Ramos (cell line): ENCODE measurements at regions not wholly inside any gene's neighbourhood (a gene's known extent, or its start where the extent isn't known, plus 50 kb on each side); places are given as distances from the start of the nearest gene placed in this dataset.
"Not testable (repeated sequence)": the region's sequence is repeated elsewhere in the genome, so short reads cannot be mapped to it uniquely, and the experiment has no call there.

Experiments used
- in situ Hi-C: fragments of 300-500 bp; cut with MboI; formaldehyde crosslinking; loops from one replicate; pipeline ENCODE4 v1.14.3; 2022; ENCODE audit warnings: low sequenced_read_pairs; ENCODE audit not compliant: unreplicated experiment

- in situ Hi-C loops, result no loop called here
Measured at GRCh38 chr6:113202852-113203714, 654.1 kb upstream of the MARCKS start.

GRCh38 chr6:113203715-113204110, 653.4 kb upstream of the MARCKS start:
- in situ Hi-C loops, result no loop called here

- in situ Hi-C loops, result no loop called here
Measured at GRCh38 chr6:113205553-113205952, 651.6 kb upstream of the MARCKS start.

DNA sequence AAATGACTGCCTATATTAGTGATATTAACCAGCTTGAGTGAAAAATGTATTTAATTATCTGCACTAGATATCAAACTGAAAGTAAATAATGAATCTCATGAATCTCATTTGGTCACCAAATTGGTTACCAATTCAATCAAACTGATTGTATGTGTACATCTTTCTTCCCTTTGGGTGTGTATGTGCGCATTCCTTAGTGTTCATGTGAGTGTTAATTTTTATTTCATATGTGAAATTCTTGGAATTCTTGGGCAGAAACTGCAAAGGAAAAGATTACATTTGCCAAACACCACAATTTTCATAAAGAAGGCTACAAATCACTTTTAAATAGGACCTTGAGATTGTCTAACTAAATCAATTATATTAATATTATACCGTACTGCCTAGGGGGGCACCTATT, 648.4 kb upstream of the MARCKS start:
- in situ Hi-C loops, result no loop called here

DNA sequence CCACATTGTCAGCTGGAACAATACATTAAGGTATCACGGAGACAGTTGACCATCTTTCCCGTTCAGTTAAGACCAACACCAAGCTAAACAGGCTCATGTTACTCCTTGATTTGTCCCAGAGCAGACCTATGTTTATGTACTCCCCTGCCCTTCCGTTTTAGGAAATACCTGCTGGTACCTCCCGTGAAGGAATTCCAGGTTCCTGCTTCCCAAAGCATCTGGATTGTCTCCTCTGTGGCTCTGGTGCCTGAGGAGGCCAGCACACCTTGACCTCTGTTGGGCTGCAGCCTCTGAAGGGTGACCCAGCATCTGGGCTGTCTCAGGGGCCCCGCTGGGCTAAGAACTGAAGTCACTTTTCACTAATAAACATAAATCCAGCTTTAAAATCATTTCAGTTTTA, 647.8 kb upstream of the MARCKS start:
- in situ Hi-C loops, result no loop called here

GRCh38 chr6:113211170-113211569, 646.0 kb upstream of the MARCKS start:
- in situ Hi-C loops, result no loop called here

DNA sequence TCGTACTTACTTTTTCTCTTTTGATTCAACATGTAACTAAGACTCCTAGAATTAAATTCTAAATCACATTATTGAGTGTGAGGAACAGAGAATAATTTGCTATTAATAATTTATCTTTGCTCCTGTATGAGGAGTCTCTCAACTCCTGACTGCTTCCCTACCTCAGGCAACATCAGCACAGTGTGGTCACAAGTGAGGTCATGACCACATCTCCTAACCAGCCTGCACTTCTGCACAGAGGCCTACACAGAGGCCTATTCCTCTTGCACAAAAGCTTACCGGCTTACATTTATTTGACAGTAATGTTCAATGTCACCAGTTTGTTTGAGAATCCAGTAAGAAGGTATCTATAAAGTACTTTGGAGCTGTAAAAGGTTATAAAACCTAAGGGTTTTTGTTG, 637.4 kb upstream of the MARCKS start:
- in situ Hi-C loops, result no loop called here

DNA sequence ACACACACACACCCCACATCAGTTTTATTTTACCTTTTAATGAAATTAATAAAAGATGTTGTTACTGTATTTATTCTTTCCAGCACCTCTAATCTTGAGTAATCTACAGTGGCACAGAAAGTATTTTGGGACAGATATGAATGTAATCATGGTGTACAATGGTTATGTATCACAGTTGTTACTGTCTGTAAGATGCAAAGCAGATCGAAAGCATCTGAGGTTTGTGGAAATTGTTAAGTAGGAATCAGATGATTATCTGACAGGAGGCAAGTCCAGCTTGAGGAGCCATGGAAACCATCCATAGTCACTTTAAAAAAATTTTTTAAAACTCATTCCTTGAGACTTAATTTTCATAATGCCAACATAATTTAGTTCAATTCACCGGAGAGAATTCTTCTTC, 636.3 kb upstream of the MARCKS start:
- in situ Hi-C loops, result no loop called here

- in situ Hi-C loops, result no loop called here
Measured at GRCh38 chr6:113221850-113222249, 635.3 kb upstream of the MARCKS start.

GRCh38 chr6:113246186-113246585, 611.0 kb upstream of the MARCKS start:
- in situ Hi-C loops, result no loop called here

DNA sequence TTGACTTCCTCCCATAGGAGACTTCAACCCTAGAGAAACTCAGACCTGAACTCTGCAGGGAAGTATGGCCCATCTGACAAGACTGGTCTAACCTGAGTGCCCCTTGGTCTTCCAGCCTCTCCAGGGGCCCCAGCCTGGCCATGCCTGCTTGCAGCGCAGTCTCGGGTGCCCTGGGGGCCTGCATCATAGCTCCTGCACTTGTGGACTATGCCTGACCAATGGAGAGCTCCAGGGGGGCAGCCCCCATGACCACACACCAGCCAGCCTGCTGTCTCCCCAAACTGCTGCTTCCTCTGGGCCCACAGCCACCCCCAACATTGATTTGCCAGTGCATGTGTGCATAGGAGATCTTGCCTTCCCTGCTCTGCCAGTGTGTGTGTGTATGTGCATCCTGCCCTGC, 608.6 kb upstream of the MARCKS start:
- in situ Hi-C loops, result no loop called here

DNA sequence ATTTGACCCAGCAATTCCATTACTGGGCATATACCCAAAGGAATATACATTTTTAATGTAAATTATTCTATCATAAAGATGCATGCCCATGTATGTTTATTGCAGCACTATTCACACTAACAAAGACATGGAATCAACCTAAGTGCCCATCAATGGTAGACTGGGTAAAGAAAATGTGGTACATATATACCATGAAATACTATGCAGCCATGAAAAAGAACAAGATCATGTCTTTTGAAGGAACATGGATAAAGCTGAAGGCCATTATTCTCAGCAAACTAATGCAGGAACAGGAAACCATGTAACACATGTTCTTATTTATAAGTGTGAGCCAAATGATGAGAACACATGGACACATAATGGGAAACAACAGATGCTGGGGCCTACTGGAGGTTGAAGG, 603.0 kb upstream of the MARCKS start:
- in situ Hi-C loops, result not testable (repeated sequence)

DNA sequence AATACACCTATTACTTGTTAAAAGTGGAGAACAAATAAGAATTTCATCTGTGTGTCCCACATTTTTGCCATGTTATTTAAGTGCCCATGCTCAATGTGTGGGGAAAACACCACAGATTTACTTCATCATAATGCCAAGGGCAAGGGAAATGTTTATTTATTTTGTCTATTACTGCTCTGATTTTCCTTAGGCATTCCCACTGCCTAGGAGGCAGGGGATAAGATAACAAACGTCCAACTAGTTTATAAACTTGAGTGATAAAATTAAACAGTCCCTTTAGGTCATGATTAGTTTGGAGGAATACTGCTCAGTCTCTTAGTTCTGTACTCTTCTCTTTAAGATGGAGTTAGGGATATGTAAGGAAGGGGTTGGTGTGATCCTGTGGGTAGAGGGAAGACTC, 598.4 kb upstream of the MARCKS start:
- in situ Hi-C loops, result no loop called here

- in situ Hi-C loops, result no loop called here
Measured at GRCh38 chr6:113271437-113271836, 585.7 kb upstream of the MARCKS start.

DNA sequence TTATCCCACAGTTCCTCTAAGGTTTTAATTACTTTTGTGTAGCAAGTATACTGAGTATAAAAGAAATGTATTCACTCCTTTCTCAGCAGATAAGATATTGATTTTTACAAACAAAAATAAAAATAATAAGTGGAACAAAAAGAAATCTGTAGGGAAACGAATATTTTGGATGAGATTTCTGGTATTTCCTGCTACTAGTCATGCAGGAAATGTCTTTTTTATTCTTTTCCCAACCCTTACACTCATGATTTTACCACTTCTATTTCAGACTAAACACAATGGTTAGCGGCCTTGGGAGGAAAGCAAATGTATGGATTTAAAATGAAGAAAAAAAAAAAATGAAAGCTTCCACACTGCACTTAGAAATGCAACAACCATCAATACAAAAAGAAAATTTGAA, 580.5 kb upstream of the MARCKS start:
- in situ Hi-C loops, result no loop called here

DNA sequence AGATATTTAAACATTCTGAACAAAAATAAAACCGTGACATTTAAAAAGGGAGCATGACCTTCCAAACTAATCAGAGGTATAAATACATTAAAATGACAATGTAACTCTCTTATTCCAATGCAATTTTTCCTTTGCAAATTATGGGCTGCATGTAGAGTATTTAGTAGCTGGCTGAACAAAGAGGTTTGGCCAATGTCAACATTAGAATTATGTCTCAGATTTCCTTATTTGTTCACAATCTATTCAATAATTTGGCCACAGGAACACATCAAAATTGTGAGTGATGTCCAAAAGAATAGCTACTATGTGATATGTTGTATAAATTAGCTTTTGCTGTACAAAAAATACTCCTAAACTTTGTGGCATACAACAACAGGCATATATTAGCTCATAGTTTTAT, 580.0 kb upstream of the MARCKS start:
- in situ Hi-C loops, result no loop called here

DNA sequence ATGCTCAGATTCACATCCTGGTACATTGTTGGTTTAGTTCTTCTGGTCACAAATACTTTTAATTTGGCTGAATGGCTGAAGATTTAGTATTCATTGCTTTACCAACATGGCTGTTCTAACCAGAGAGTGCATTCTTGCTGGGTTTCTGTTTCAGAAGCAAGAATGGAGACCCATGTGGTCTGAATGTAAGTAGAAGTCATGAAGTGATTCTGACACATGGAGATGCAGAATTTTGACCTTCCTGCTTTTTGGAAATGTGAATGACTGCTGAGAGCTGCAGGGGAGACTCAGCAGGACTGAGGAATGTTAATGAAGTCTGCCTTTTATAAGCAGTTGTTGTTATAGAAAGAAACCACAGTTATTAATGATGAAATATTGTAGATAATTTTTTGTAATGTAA, 576.1 kb upstream of the MARCKS start:
- in situ Hi-C loops, result no loop called here

- in situ Hi-C loops, result no loop called here
Measured at GRCh38 chr6:113281431-113281830, 575.7 kb upstream of the MARCKS start.

DNA sequence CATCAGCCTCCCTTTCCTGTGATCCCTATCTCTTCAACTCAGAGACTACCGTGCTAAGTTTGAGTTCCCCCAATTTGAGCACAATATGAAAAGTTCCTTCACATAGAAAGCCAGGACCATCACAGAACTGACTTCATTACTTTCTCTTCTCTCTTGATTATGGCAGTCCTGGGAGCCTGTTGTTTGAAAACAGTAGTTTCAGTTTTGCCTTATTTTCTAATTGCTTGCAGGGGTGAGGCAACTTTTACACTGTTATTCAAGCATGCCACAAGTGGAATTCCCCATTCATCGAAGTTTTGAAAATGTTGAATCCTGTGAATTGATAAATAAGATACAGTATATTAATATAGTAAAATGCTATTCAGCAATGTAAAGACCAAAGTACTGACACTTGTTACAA, 569.7 kb upstream of the MARCKS start:
- in situ Hi-C loops, result no loop called here

DNA sequence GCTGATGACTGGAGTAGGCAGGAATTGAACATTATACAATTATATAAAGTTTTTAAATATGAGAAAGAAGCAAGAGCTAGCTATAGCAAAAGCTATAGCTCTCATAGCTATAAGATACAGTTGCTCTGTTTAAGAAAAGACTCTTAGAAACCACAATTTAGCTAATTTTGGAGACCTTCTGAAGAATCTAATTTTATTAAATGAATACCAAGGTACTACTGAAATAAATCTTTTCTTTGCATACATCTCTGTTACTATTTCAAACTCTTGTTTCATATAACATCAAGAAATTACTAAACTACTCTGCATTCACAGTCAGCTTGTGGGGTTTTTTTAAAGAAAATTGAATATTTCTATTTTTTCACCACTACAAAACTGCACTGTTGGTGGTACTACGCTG, 568.7 kb upstream of the MARCKS start:
- in situ Hi-C loops, result no loop called here

DNA sequence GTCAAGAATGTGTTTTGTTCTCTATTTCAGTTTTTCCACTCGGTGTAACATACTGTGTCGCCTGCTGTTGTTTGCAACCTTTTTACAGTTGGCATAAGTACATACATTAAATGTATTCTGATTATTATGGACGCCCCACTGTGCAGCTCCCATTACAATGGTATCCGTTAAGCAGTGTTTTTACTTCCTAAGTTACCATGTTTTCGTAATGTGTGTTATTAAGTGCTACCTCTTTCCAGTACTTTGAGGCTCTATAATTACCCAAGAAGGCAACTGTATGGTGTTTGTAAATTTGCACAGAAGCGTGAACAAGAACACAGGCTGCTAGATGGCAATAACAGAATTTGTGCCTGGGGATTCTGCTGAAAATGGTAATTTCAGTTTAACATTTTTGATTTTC, 568.0 kb upstream of the MARCKS start:
- in situ Hi-C loops, result no loop called here

- in situ Hi-C loops, result no loop called here
Measured at GRCh38 chr6:113290684-113291083, 566.5 kb upstream of the MARCKS start.
